Fibroblast of lung (primary cell): ENCODE measurements at regions not wholly inside any gene's neighbourhood (a gene's known extent, or its start where the extent isn't known, plus 50 kb on each side); places are given as distances from the start of the nearest gene placed in this dataset.
"Not testable (repeated sequence)": the region's sequence is repeated elsewhere in the genome, so short reads cannot be mapped to it uniquely, and the experiment has no call there.

Experiments used
- DNase-seq, 2 donors: peaks; one replicate each; pipeline versions ENCODE4 v3.0.0 to v3.0.0-alpha.2; 2010; ENCODE audit warnings: low read depth in 2 of 2
- H2AFZ ChIP-seq: 2 replicates; pipeline ENCODE4 v1.5.1; 2012; ENCODE audit warnings: low read length, control low read depth, inconsistent platforms
- H3K27ac ChIP-seq: 2 replicates; pipeline ENCODE4 v1.5.1; 2011; ENCODE audit warnings: low read length, control low read depth; ENCODE audit not compliant: insufficient read depth
- H3K27me3 ChIP-seq: 2 replicates; pipeline ENCODE4 v1.5.1; 2011; ENCODE audit warnings: mild to moderate bottlenecking, low read length; ENCODE audit not compliant: control insufficient read depth, insufficient read depth
- H3K36me3 ChIP-seq: 2 replicates; pipeline ENCODE4 v1.5.1; 2011; ENCODE audit warnings: low read length; ENCODE audit not compliant: control insufficient read depth, insufficient read depth
- H3K4me1 ChIP-seq: 2 replicates; pipeline ENCODE4 v1.5.1; 2011; ENCODE audit warnings: low read length; ENCODE audit not compliant: control insufficient read depth, insufficient read depth; ENCODE audit errors: extremely low read depth
- H3K4me2 ChIP-seq: 2 replicates; pipeline ENCODE4 v1.5.1; 2011; ENCODE audit warnings: low read length, control low read depth; ENCODE audit not compliant: insufficient read depth; ENCODE audit errors: extremely low read depth
- H3K4me3 ChIP-seq, 4 experiments: fragments of 200-600 bp in 1 of 4; sonication (generic) in 1 of 4; replicated peaks in 1 of 4; 2 replicates each; pipeline ENCODE4 v1.5.1; 2011 to 2016; ENCODE audit warnings: low read length in 4 of 4, low read depth in 3 of 4, mild to moderate bottlenecking in 3 of 4, control low read depth in 2 of 4, inconsistent platforms in 1 of 4, mixed read lengths in 1 of 4; ENCODE audit not compliant: insufficient read depth in 1 of 4; ENCODE audit errors: control extremely low read depth in 1 of 4
- H3K79me2 ChIP-seq: 2 replicates; pipeline ENCODE4 v1.5.1; 2012; ENCODE audit warnings: mild to moderate bottlenecking, low read length, inconsistent platforms; ENCODE audit not compliant: control insufficient read depth, insufficient read depth
- H3K9ac ChIP-seq: 2 replicates; pipeline ENCODE4 v1.5.1; 2011; ENCODE audit warnings: mild to moderate bottlenecking, low read length, control low read depth; ENCODE audit not compliant: insufficient read depth
- H3K9me3 ChIP-seq: 2 replicates; pipeline ENCODE4 v1.5.1; 2012; ENCODE audit warnings: low read depth, low read length; ENCODE audit not compliant: control insufficient read depth, insufficient read depth
- H4K20me1 ChIP-seq: 2 replicates; pipeline ENCODE4 v1.5.1; 2011; ENCODE audit warnings: low read length; ENCODE audit not compliant: control insufficient read depth, insufficient read depth; ENCODE audit errors: extremely low read depth
- CTCF ChIP-seq, 2 donors: IDR thresholded peaks in 1 of 2; conservative IDR thresholded peaks in 1 of 2; 1 replicate in 1 of 2; 2 replicates in 1 of 2; pipeline ENCODE4 v1.5.1; 2011 to 2012; ENCODE audit warnings: low read length in 2 of 2, control low read depth in 1 of 2, inconsistent platforms in 1 of 2, low read depth in 1 of 2, mild to moderate bottlenecking in 1 of 2
- EZH2 ChIP-seq: IDR thresholded peaks from 2 replicates; pipeline ENCODE4 v1.5.1; 2012; ENCODE audit warnings: low read length, control low read depth, mild to moderate bottlenecking; ENCODE audit errors: missing control alignments

- Histone ChIP-seq H3K36me3 (no peaks in the 10 kb centered on the region), H3K27ac (no peak overlapping the region), H4K20me1 (no peaks in the 10 kb centered on the region), H3K27me3 (no peaks in the 10 kb centered on the region), H3K79me2 (no peaks in the 10 kb centered on the region), H3K4me3 (no peak overlapping the region), H3K9me3 (no peaks in the 10 kb centered on the region), H3K4me1 (no peaks in the 10 kb centered on the region), H3K9ac (no peak overlapping the region), H3K4me2 (no peak overlapping the region), H2AFZ (no peak overlapping the region)
- DNase-seq = no peak
- TF ChIP-seq EZH2 = no peak
Measured at GRCh38 chr13:64130171-64130570, 2714.5 kb upstream of the PCDH20 start.

- TF ChIP-seq EZH2 (no peak), CTCF (conservative IDR thresholded peaks at IDR 0.05 in 1 of 2, IDR thresholded peaks at IDR 0.05 in 1 of 2; ENCODE audit: low read depth in 1 of 2, low read length in 2 of 2) (no peak)
- no peaks in the 10 kb centered on the region for H3K4me1 ChIP-seq
- H3K36me3 ChIP-seq = no peaks in the 10 kb centered on the region
- H3K9ac ChIP-seq = no peak overlapping the region
- H3K4me2 ChIP-seq = no peak overlapping the region
- no peaks in the 10 kb centered on the region for H3K9me3 ChIP-seq
- no peak overlapping the region for H3K4me3 ChIP-seq
- H3K27ac ChIP-seq = no peak overlapping the region
- no peaks in the 10 kb centered on the region for H3K27me3 ChIP-seq
- H3K79me2 ChIP-seq = no peaks in the 10 kb centered on the region
- DNase-seq = no peak
- no peak overlapping the region for H2AFZ ChIP-seq
- H4K20me1 ChIP-seq = no peaks in the 10 kb centered on the region
Measured at GRCh38 chr13:64127856-64128255, 2712.2 kb upstream of the PCDH20 start.

- H3K36me3 ChIP-seq = no peaks in the 10 kb centered on the region
- H3K4me2 ChIP-seq = no peak overlapping the region
- no peaks in the 10 kb centered on the region for H3K27me3 ChIP-seq
- H2AFZ ChIP-seq = no peak overlapping the region
- no peak for TF ChIP-seq EZH2
- no peak for TF ChIP-seq CTCF (conservative IDR thresholded peaks at IDR 0.05 in 1 of 2, IDR thresholded peaks at IDR 0.05 in 1 of 2; ENCODE audit: low read depth in 1 of 2, low read length in 2 of 2)
- no peak for DNase-seq
- H3K4me3 ChIP-seq = no peak overlapping the region
- H3K9ac ChIP-seq = no peak overlapping the region
- H3K4me1 ChIP-seq = no peaks in the 10 kb centered on the region
- no peak overlapping the region for H3K27ac ChIP-seq
- no peaks in the 10 kb centered on the region for H3K79me2 ChIP-seq
- H4K20me1 ChIP-seq = no peaks in the 10 kb centered on the region
- no peaks in the 10 kb centered on the region for H3K9me3 ChIP-seq
Measured at GRCh38 chr13:64127192-64127591, 2711.5 kb upstream of the PCDH20 start.

GRCh38 chr13:64121023-64121709, 2705.5 kb upstream of the PCDH20 start:
- DNase-seq, H2AFZ ChIP-seq, H4K20me1 ChIP-seq, H3K9ac ChIP-seq, H3K9me3 ChIP-seq, H3K36me3 ChIP-seq, H3K27me3 ChIP-seq, H3K79me2 ChIP-seq, H3K4me2 ChIP-seq, H3K4me3 ChIP-seq, H3K27ac ChIP-seq, H3K4me1 ChIP-seq: not testable (repeated sequence)
